ENCODE measurements at regions not wholly inside any gene's neighbourhood (a gene's known extent, or its start where the extent isn't known, plus 50 kb on each side); places are given as distances from the start of the nearest gene placed in this dataset.

GRCh38 chr20:50346374-50347283, 156.0 kb downstream of the CEBPB start:
- WGBS, result 35% methylated on average over 25 of the region's 26 CpGs
- peak; percentile 84 for DNase-seq (ENCODE audit: low spot score)
- peak overlapping the region; percentile 68 to 75 for H3K27ac ChIP-seq
- no peaks in the 10 kb centered on the region for H3K36me3 ChIP-seq
- no peaks in the 10 kb centered on the region for H3K27me3 ChIP-seq (replicated peaks; ENCODE audit: insufficient read depth)
- no peak overlapping the region for H3K4me3 ChIP-seq
- TF ChIP-seq POLR2AphosphoS5 (IDR thresholded peaks at IDR 0.05), result peak; percentile 85
- no peak for TF ChIP-seq POLR2A (IDR thresholded peaks at IDR 0.05)
- TF ChIP-seq CTCF (IDR thresholded peaks at IDR 0.05), result no peak
- H3K4me1 ChIP-seq (replicated peaks), result peaks cover 10% of the 10 kb centered on the region
- H3K9me3 ChIP-seq, result no peaks in the 10 kb centered on the region
- intact Hi-C loops (cut with DNase I), result loop anchor here (1.0 kb wide), 1 partner anchor 33 kb away; no protein-coding TSS in a partner anchor

- H3K27me3 ChIP-seq (replicated peaks; ENCODE audit: insufficient read depth), result no peaks in the 10 kb centered on the region
- WGBS, result 52% methylated on average over 13 of the region's 13 CpGs
- no peaks in the 10 kb centered on the region for H3K36me3 ChIP-seq
- no peaks in the 10 kb centered on the region for H3K9me3 ChIP-seq
- peaks cover 10% of the 10 kb centered on the region for H3K4me1 ChIP-seq (replicated peaks)
- no peak overlapping the region for H3K4me3 ChIP-seq
- H3K27ac ChIP-seq, result peak overlapping the region; percentile 68 to 75
- intact Hi-C loops (cut with DNase I), result no loop called here
- TF ChIP-seq POLR2A (IDR thresholded peaks at IDR 0.05), result no peak
- peak in 2 of 4 experiments; percentile 26 to 33 for TF ChIP-seq CTCF (IDR thresholded peaks at IDR 0.05)
- TF ChIP-seq POLR2AphosphoS5 (IDR thresholded peaks at IDR 0.05), result peak; percentile 78
- DNase-seq (ENCODE audit: low spot score), result peak; percentile 90
Observed at GRCh38 chr20:50347284-50348063, 156.8 kb downstream of the CEBPB start.

GRCh38 chr20:50348096-50348495, 157.5 kb downstream of the CEBPB start:
- H3K4me1 ChIP-seq (replicated peaks), result peaks cover 10% of the 10 kb centered on the region
- H3K27me3 ChIP-seq (replicated peaks; ENCODE audit: insufficient read depth), result no peaks in the 10 kb centered on the region
- H3K9me3 ChIP-seq, result no peaks in the 10 kb centered on the region
- H3K36me3 ChIP-seq, result no peaks in the 10 kb centered on the region
- TF ChIP-seq CTCF (IDR thresholded peaks at IDR 0.05) (no peak), POLR2AphosphoS5 (IDR thresholded peaks at IDR 0.05) (no peak), POLR2A (IDR thresholded peaks at IDR 0.05) (no peak)
- no peak overlapping the region for H3K4me3 ChIP-seq
- intact Hi-C loops (cut with DNase I), result no loop called here
- WGBS, result 26% methylated on average over 6 of the region's 6 CpGs
- H3K27ac ChIP-seq, result peak overlapping the region; percentile 68 to 75
- DNase-seq (ENCODE audit: low spot score), result peak; percentile 27

GRCh38 chr20:50350510-50351249, 159.5 kb upstream of the PTPN1 start:
- intact Hi-C loops (cut with DNase I), result no loop called here
- DNase-seq (ENCODE audit: low spot score), result no peak
- no peaks in the 10 kb centered on the region for H3K27me3 ChIP-seq (replicated peaks; ENCODE audit: insufficient read depth)
- TF ChIP-seq POLR2A (IDR thresholded peaks at IDR 0.05) (no peak), POLR2AphosphoS5 (IDR thresholded peaks at IDR 0.05) (no peak), CTCF (IDR thresholded peaks at IDR 0.05) (no peak)
- no peak overlapping the region for H3K27ac ChIP-seq
- H3K36me3 ChIP-seq, result no peaks in the 10 kb centered on the region
- H3K4me3 ChIP-seq, result no peak overlapping the region
- H3K4me1 ChIP-seq (replicated peaks), result peaks cover 8% of the 10 kb centered on the region
- no peaks in the 10 kb centered on the region for H3K9me3 ChIP-seq
- WGBS, result 96% methylated on average over 16 of the region's 16 CpGs
